CD4-positive, alpha-beta T cell (primary cell): ENCODE measurements at regions not wholly inside any gene's neighbourhood (a gene's known extent, or its start where the extent isn't known, plus 50 kb on each side); places are given as distances from the start of the nearest gene placed in this dataset.

ENCODE experiments used
- ATAC-seq: fragments of 200-7000 bp; cut with Tn5 transposase; one replicate; pipeline ENCODE4 v1.10.0; 2022; ENCODE audit warnings: mild to moderate bottlenecking; ENCODE audit not compliant: poor library complexity
- CTCF ChIA-PET: fragments of 350-600 bp; sonication (Branson Sonifier 250); formaldehyde crosslinking; loops from one replicate; lab custom pipeline; 2021; ENCODE audit warnings: antibody characterized with exemption, inconsistent platforms; lab: Charles Lee
- POLR2A ChIA-PET: fragments of 350-600 bp; sonication (Branson Sonifier 250); formaldehyde crosslinking; loops from one replicate; lab custom pipeline; 2021; ENCODE audit warnings: antibody characterized with exemption, inconsistent platforms; lab: Charles Lee
- DNase-seq, 14 experiments: peaks; one replicate each; pipeline ENCODE4 v3.0.0-alpha.2; 2013 to 2020; ENCODE audit warnings: mixed read lengths in 2 of 14
- H3K27ac ChIP-seq, 2 donors: one replicate each; pipeline versions ENCODE4 v1.5.1 to v1.7.0; 2013; ENCODE audit warnings: low read length in 2 of 2, low read depth in 1 of 2, mild to moderate bottlenecking in 1 of 2
- H3K27me3 ChIP-seq, 2 experiments: 1 replicate in 1 of 2; 2 replicates in 1 of 2; pipeline versions ENCODE4 v1.6.1 to v1.7.0; 2013; ENCODE audit warnings: low read length in 2 of 2, control low read depth in 1 of 2, mild to moderate bottlenecking in 1 of 2, moderate library complexity in 1 of 2; ENCODE audit not compliant: insufficient read depth in 2 of 2, control insufficient read depth in 1 of 2
- H3K36me3 ChIP-seq: one replicate; pipeline ENCODE4 v1.6.1; 2013; ENCODE audit warnings: low read length, control low read depth; ENCODE audit not compliant: insufficient read depth
- H3K4me1 ChIP-seq: one replicate; pipeline ENCODE4 v1.6.1; 2013; ENCODE audit warnings: low read length, control low read depth; ENCODE audit not compliant: insufficient read depth
- H3K4me3 ChIP-seq: one replicate; pipeline ENCODE4 v1.5.1; 2013; ENCODE audit warnings: mild to moderate bottlenecking, low read length, moderate library complexity
- H3K9me3 ChIP-seq, 2 experiments: 1 replicate in 1 of 2; 2 replicates in 1 of 2; pipeline versions ENCODE4 v1.6.1 to v1.7.0; 2013; ENCODE audit warnings: low read length in 2 of 2, mild to moderate bottlenecking in 2 of 2, control low read depth in 1 of 2, moderate library complexity in 1 of 2; ENCODE audit not compliant: control insufficient read depth in 1 of 2, insufficient read depth in 1 of 2
- H3K27ac Mint-ChIP-seq: one replicate; pipeline ENCODE4 v1.8.0; 2020; ENCODE audit warnings: mixed read lengths
- H3K27me3 Mint-ChIP-seq: one replicate; pipeline ENCODE4 v1.8.0; 2021; ENCODE audit warnings: mixed read lengths
- H3K36me3 Mint-ChIP-seq: one replicate; pipeline ENCODE4 v1.8.0; 2021; ENCODE audit warnings: low read depth, mixed read lengths
- H3K4me1 Mint-ChIP-seq: one replicate; pipeline ENCODE4 v1.8.0; 2021; ENCODE audit warnings: low read depth, mixed read lengths
- H3K4me3 Mint-ChIP-seq: one replicate; pipeline ENCODE4 v1.8.0; 2020; ENCODE audit warnings: mild to moderate bottlenecking, mixed read lengths
- H3K9me3 Mint-ChIP-seq: one replicate; pipeline ENCODE4 v1.8.0; 2020; ENCODE audit warnings: mixed read lengths
- intact Hi-C, 2 experiments: fragments of 100-400 bp; cut with DNase I in 1 of 2; cut with micrococcal nuclease in 1 of 2; formaldehyde crosslinking; loops; one replicate each; pipeline versions ENCODE4 v1.15.1 to v1.9.0; 2023 to 2025; cut with DNase I, micrococcal nuclease
- TF ChIP-seq, protein P1 (sequence below): fragments of 200-600 bp; IDR thresholded peaks from one replicate; pipeline ENCODE4 v1.8.0; 2022; ENCODE audit warnings: antibody characterized with exemption, mild to moderate bottlenecking

DNA sequence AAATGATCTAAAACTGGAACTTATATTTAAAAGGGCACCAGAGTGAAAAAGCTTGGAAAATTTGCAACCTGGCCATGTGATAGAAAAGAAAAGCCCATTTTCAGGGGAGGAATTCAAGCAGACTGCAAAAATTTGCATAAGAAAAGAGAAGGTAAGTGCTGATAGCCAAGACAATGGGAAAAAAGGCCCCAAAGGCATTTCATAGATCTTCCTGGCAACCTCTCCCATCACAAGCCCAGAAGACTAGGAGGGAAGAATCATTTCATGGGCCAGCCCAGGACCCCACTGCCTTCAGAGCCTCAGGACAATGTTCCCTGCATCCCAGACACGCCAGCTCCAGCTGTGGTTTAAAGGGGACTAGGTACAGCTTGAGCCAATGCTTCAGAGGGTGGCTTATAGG is 887.3 kb upstream of the DIAPH2 start:
- no peaks in the 10 kb centered on the region for H3K4me1 ChIP-seq
- no peaks in the 10 kb centered on the region for H3K36me3 ChIP-seq
- no peak overlapping the region for H3K4me3 ChIP-seq
- DNase-seq (no peak), ATAC-seq (no peak)
- H3K9me3 ChIP-seq: no peaks in the 10 kb centered on the region
- TF ChIP-seq, protein P1, sequence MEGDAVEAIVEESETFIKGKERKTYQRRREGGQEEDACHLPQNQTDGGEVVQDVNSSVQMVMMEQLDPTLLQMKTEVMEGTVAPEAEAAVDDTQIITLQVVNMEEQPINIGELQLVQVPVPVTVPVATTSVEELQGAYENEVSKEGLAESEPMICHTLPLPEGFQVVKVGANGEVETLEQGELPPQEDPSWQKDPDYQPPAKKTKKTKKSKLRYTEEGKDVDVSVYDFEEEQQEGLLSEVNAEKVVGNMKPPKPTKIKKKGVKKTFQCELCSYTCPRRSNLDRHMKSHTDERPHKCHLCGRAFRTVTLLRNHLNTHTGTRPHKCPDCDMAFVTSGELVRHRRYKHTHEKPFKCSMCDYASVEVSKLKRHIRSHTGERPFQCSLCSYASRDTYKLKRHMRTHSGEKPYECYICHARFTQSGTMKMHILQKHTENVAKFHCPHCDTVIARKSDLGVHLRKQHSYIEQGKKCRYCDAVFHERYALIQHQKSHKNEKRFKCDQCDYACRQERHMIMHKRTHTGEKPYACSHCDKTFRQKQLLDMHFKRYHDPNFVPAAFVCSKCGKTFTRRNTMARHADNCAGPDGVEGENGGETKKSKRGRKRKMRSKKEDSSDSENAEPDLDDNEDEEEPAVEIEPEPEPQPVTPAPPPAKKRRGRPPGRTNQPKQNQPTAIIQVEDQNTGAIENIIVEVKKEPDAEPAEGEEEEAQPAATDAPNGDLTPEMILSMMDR: no peak
- Mint-ChIP-seq H3K4me1 (no peaks in the 10 kb centered on the region), H3K27me3 (no peaks in the 10 kb centered on the region), H3K9me3 (peaks cover 2% of the 10 kb centered on the region), H3K36me3 (no peaks in the 10 kb centered on the region), H3K27ac (no peak overlapping the region), H3K4me3 (no peak overlapping the region)
- ChIA-PET POLR2A (no interaction called here), CTCF (no interaction called here)
- H3K27me3 ChIP-seq: no peaks in the 10 kb centered on the region
- no peak overlapping the region for H3K27ac ChIP-seq
- intact Hi-C loops: no loop called here

DNA sequence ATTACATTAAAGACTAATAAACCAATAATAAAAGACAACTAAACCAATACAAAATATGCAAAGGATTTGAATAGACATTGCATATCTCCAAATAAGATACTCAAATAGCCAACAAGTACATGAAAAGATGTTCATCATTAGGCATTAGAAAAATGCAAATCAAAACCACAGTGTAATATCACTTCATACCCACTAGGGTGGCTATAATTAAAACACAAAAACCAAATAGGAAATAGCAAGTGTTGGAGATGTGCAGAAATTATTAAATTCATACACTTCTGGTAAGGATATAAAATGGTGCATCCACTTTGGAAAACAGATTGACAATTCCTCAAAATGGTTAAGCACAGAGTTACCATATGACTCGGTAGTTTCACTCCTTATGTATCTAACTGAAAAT is 860.8 kb upstream of the DIAPH2 start:
- DNase-seq (no peak), ATAC-seq (no peak)
- Histone ChIP-seq H3K27me3 (no peaks in the 10 kb centered on the region), H3K36me3 (no peaks in the 10 kb centered on the region), H3K9me3 (no peaks in the 10 kb centered on the region), H3K4me1 (no peaks in the 10 kb centered on the region), H3K27ac (no peak overlapping the region), H3K4me3 (no peak overlapping the region)
- Mint-ChIP-seq H3K27me3 (no peaks in the 10 kb centered on the region), H3K9me3 (no peaks in the 10 kb centered on the region), H3K36me3 (no peaks in the 10 kb centered on the region), H3K4me3 (no peak overlapping the region), H3K4me1 (no peaks in the 10 kb centered on the region), H3K27ac (no peak overlapping the region)
- TF ChIP-seq, protein P1: no peak
- ChIA-PET CTCF (no interaction called here), POLR2A (no interaction called here)
- intact Hi-C loops: no loop called here

DNA sequence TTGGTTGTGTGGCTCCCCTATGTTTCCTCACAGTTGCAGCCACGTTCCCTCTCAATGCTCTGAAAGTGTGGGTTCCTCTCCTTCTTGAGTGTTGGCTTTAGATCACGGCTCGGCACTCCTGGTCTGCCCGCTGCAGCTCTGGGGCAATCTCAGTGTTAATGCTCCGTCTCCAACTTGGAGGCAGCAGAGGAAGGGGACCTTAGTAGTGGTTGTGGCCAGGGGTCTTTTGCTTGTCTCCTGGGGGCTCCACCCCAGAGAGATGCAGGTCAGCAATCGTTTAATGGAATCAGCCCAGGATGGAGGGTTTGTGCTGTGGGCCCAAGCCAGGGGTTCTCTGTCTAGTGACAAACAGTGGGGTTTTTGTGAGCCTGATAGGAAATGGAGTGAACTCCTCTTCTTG is 849.4 kb upstream of the DIAPH2 start:
- H3K4me1 Mint-ChIP-seq: no peaks in the 10 kb centered on the region
- no peaks in the 10 kb centered on the region for H3K9me3 Mint-ChIP-seq
- ATAC-seq (no peak), DNase-seq (no peak)
- H3K27ac ChIP-seq: no peak overlapping the region
- no peaks in the 10 kb centered on the region for H3K27me3 Mint-ChIP-seq
- H3K27me3 ChIP-seq: no peaks in the 10 kb centered on the region
- no peaks in the 10 kb centered on the region for H3K4me1 ChIP-seq
- peaks cover 0 to 14% of the 10 kb centered on the region in 2 experiments for H3K9me3 ChIP-seq
- H3K36me3 Mint-ChIP-seq: no peaks in the 10 kb centered on the region
- H3K4me3 Mint-ChIP-seq: no peak overlapping the region
- no peaks in the 10 kb centered on the region for H3K36me3 ChIP-seq
- CTCF ChIA-PET: no interaction called here
- no peak overlapping the region for H3K4me3 ChIP-seq
- intact Hi-C loops: no loop called here
- POLR2A ChIA-PET: no interaction called here
- TF ChIP-seq, protein P1: no peak
- H3K27ac Mint-ChIP-seq: no peak overlapping the region
